Glutamatergic neuron (in vitro differentiated cells): ENCODE measurements at regions not wholly inside any gene's neighbourhood (a gene's known extent, or its start where the extent isn't known, plus 50 kb on each side); places are given as distances from the start of the nearest gene placed in this dataset.

Source experiments
- DNase-seq: peaks from one replicate; pipeline ENCODE4 v3.0.0; 2022
- H3K27ac Mint-ChIP-seq: one replicate; pipeline ENCODE4 v1.8.0; 2020; ENCODE audit warnings: mild to moderate bottlenecking, mixed read lengths, inconsistent platforms; ENCODE audit not compliant: unreplicated experiment
- H3K27me3 Mint-ChIP-seq: one replicate; pipeline ENCODE4 v1.8.0; 2020; ENCODE audit warnings: mild to moderate bottlenecking, moderate library complexity, mixed read lengths, inconsistent platforms; ENCODE audit not compliant: unreplicated experiment
- H3K36me3 Mint-ChIP-seq: one replicate; pipeline ENCODE4 v1.8.0; 2020; ENCODE audit warnings: mild to moderate bottlenecking, mixed read lengths, inconsistent platforms; ENCODE audit not compliant: unreplicated experiment
- H3K4me1 Mint-ChIP-seq: one replicate; pipeline ENCODE4 v1.8.0; 2020; ENCODE audit warnings: mild to moderate bottlenecking, low read depth, mixed read lengths, inconsistent platforms; ENCODE audit not compliant: unreplicated experiment
- H3K4me3 Mint-ChIP-seq: one replicate; pipeline ENCODE4 v1.8.0; 2020; ENCODE audit warnings: mild to moderate bottlenecking, mixed read lengths, inconsistent platforms; ENCODE audit not compliant: unreplicated experiment
- H3K9me3 Mint-ChIP-seq: one replicate; pipeline ENCODE4 v1.8.0; 2020; ENCODE audit warnings: mild to moderate bottlenecking, moderate library complexity, mixed read lengths, inconsistent platforms; ENCODE audit not compliant: unreplicated experiment
- CTCF ChIP-seq: fragments of 200-600 bp; sonication (generic); IDR thresholded peaks from one replicate; pipeline ENCODE4 v1.5.0; 2021; ENCODE audit not compliant: partially characterized antibody, unreplicated experiment

DNA sequence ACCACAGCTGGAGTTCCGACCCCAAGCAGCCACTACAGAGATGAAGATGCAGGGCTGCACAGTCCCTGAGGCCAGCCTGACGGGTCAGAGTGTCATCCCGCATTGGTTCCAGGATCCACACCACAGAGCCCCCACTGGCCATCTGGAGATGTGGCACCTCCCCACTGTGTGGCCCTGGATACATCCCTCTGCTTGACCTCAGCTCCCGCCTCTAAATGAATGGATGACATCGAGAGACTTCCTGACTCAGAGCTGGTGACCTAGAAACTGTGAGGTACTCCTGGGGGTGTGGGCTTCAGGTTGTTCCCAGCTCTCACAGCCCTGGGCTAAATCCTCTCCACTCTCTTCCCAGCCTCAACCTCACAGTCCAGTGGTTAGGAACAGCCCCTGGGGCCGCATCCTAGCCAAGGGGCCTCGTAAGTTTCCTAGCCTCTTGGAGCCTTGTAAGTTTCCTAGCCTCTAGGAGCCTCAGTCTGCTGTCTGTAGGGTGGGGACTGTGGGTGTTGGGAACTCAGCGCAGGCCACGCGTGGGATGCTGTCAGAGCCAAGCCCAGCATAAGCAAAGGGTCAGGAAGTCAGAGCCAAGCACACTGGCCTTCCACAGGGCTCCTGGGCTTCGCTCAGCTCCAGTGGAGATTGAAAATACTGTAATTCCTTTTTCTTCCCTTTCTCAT, 87.5 kb upstream of the RUNX3 start:
- Mint-ChIP-seq H3K9me3 (peaks cover 6% of the 10 kb centered on the region), H3K4me1 (no peaks in the 10 kb centered on the region), H3K27ac (no peak overlapping the region), H3K27me3 (peaks cover 8% of the 10 kb centered on the region), H3K36me3 (peaks cover 6% of the 10 kb centered on the region), H3K4me3 (no peak overlapping the region)
- DNase-seq, result no peak
- no peak for TF ChIP-seq CTCF

GRCh38 chr1:25012966-25013962, 83.2 kb upstream of the RUNX3 start:
- no peak overlapping the region for H3K4me3 Mint-ChIP-seq
- H3K27ac Mint-ChIP-seq, result no peak overlapping the region
- no peaks in the 10 kb centered on the region for H3K9me3 Mint-ChIP-seq
- no peaks in the 10 kb centered on the region for H3K4me1 Mint-ChIP-seq
- TF ChIP-seq CTCF, result no peak
- H3K36me3 Mint-ChIP-seq, result no peaks in the 10 kb centered on the region
- no peak for DNase-seq
- H3K27me3 Mint-ChIP-seq, result peaks cover 3% of the 10 kb centered on the region

GRCh38 chr1:25011943-25012638, 82.0 kb upstream of the RUNX3 start:
- Mint-ChIP-seq H3K4me1 (no peaks in the 10 kb centered on the region), H3K27me3 (peaks cover 3% of the 10 kb centered on the region), H3K9me3 (no peaks in the 10 kb centered on the region), H3K4me3 (no peak overlapping the region), H3K36me3 (no peaks in the 10 kb centered on the region), H3K27ac (no peak overlapping the region)
- no peak for TF ChIP-seq CTCF
- no peak for DNase-seq

DNA sequence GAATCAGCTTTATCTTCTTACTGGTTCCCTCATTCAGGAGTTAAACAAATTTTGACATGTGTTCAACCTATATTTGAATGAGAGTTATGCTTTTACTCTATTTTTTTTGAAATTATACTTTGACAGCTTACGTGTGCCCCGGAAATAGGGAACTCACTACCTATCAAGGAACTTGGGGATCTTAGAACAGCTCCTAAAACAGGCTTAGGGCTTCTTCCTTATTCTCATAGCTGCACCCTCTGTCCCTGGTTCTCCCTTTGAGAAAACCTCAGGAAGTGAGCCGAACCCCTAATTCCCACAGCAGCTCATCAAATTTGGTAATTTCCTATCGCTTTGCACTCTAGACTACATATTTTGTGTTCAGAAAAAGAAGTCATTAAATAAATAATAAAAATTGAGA, 81.2 kb upstream of the RUNX3 start:
- TF ChIP-seq CTCF, result no peak
- Mint-ChIP-seq H3K9me3 (no peaks in the 10 kb centered on the region), H3K4me3 (no peak overlapping the region)

More for the DNA sequence above, 81.2 kb upstream of the RUNX3 start:
- H3K36me3 Mint-ChIP-seq, result no peaks in the 10 kb centered on the region
- H3K27ac Mint-ChIP-seq, result no peak overlapping the region
- H3K4me1 Mint-ChIP-seq, result peaks cover 3% of the 10 kb centered on the region
- H3K27me3 Mint-ChIP-seq, result peaks cover 5% of the 10 kb centered on the region
- no peak for DNase-seq
